ENCODE measurements at regions not wholly inside any gene's neighbourhood (a gene's known extent, or its start where the extent isn't known, plus 50 kb on each side); places are given as distances from the start of the nearest gene placed in this dataset.

- Mint-ChIP-seq H3K4me3 (no peak overlapping the region), H3K9me3 (no peaks in the 10 kb centered on the region), H3K4me1 (peaks cover 22% of the 10 kb centered on the region), H3K27ac (peak overlapping the region in 1 of 3 experiments; percentile 7), H3K27me3 (ENCODE audit: low read depth) (no peaks in the 10 kb centered on the region), H3K36me3 (ENCODE audit: low read depth) (no peaks in the 10 kb centered on the region)
- no peak for TF ChIP-seq CTCF (IDR thresholded peaks at IDR 0.05; ENCODE audit: unreplicated experiment in 3 of 3)
These were observed 113.2 kb downstream of the PALM2AKAP2 start for GRCh38 chr9:109893241-109893640.

- Mint-ChIP-seq H3K4me1 (peaks cover 25% of the 10 kb centered on the region), H3K9me3 (no peaks in the 10 kb centered on the region), H3K27ac (no peak overlapping the region), H3K4me3 (no peak overlapping the region), H3K36me3 (ENCODE audit: low read depth) (no peaks in the 10 kb centered on the region), H3K27me3 (ENCODE audit: low read depth) (no peaks in the 10 kb centered on the region)
- TF ChIP-seq CTCF (IDR thresholded peaks at IDR 0.05; ENCODE audit: unreplicated experiment in 3 of 3), result no peak
These were observed 114.5 kb downstream of the PALM2AKAP2 start for GRCh38 chr9:109894473-109894872.

GRCh38 chr9:109894921-109895758 is 115.1 kb downstream of the PALM2AKAP2 start:
- Mint-ChIP-seq H3K9me3 (no peaks in the 10 kb centered on the region), H3K27ac (peak overlapping the region; percentile 6 to 45 (median 30)), H3K36me3 (ENCODE audit: low read depth) (no peaks in the 10 kb centered on the region), H3K27me3 (ENCODE audit: low read depth) (no peaks in the 10 kb centered on the region), H3K4me3 (no peak overlapping the region), H3K4me1 (peaks cover 31% of the 10 kb centered on the region)
- TF ChIP-seq CTCF (IDR thresholded peaks at IDR 0.05; ENCODE audit: unreplicated experiment in 3 of 3), result no peak

- no peaks in the 10 kb centered on the region for H3K9me3 Mint-ChIP-seq
- no peaks in the 10 kb centered on the region for H3K36me3 Mint-ChIP-seq (ENCODE audit: low read depth)
- TF ChIP-seq CTCF (IDR thresholded peaks at IDR 0.05; ENCODE audit: unreplicated experiment in 3 of 3), result no peak
- peaks cover 40% of the 10 kb centered on the region for H3K4me1 Mint-ChIP-seq
- peak overlapping the region in 2 of 3 experiments; percentile 4 to 11 for H3K27ac Mint-ChIP-seq
- peak overlapping the region in 1 of 3 experiments; percentile 0 for H3K4me3 Mint-ChIP-seq
- H3K27me3 Mint-ChIP-seq (ENCODE audit: low read depth), result no peaks in the 10 kb centered on the region
These were observed 121.2 kb downstream of the PALM2AKAP2 start for GRCh38 chr9:109901201-109901600.

- Mint-ChIP-seq H3K4me1 (peaks cover 55% of the 10 kb centered on the region), H3K27me3 (ENCODE audit: low read depth) (no peaks in the 10 kb centered on the region), H3K9me3 (no peaks in the 10 kb centered on the region), H3K4me3 (no peak overlapping the region), H3K27ac (peak overlapping the region in 2 of 3 experiments; percentile 21 to 60), H3K36me3 (ENCODE audit: low read depth) (no peaks in the 10 kb centered on the region)
- TF ChIP-seq CTCF (IDR thresholded peaks at IDR 0.05; ENCODE audit: unreplicated experiment in 3 of 3), result peak; percentile 76 to 90 (median 84)
These were observed 123.6 kb downstream of the PALM2AKAP2 start for GRCh38 chr9:109903515-109904138.
